ENCODE measurements at regions not wholly inside any gene's neighbourhood (a gene's known extent, or its start where the extent isn't known, plus 50 kb on each side); places are given as distances from the start of the nearest gene placed in this dataset.
"Not testable (repeated sequence)": the region's sequence is repeated elsewhere in the genome, so short reads cannot be mapped to it uniquely, and the experiment has no call there.

GRCh38 chr5:176044431-176044830 is 76.3 kb upstream of the THOC3 start:
- intact Hi-C loops (cut with DNase I, micrococcal nuclease); DNase-seq; ATAC-seq: not testable (repeated sequence)

DNA sequence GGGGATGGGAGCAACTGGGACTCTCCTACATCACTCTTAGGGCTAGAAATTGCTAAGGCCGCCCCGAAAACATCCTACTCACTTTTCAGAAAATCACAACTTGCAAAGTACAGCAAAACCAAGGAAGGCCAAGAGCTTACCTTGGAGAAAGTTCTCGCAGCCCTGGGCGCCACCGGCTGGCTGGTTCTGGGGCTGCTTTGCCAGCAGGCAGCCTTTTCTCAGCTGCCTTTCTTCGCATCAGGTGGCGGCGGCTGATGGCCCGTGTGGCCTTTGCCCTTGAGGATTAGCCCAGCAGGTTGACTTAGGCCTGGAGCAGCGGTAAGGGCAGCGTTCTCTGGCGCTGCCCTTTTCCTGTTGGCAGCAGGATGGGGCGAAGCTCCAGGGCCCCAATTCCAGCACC is 77.3 kb upstream of the THOC3 start:
- DNase-seq; intact Hi-C loops (cut with DNase I, micrococcal nuclease); ATAC-seq: not testable (repeated sequence)

- ATAC-seq; DNase-seq; intact Hi-C loops (cut with DNase I, micrococcal nuclease): not testable (repeated sequence)
Measured at GRCh38 chr5:176048671-176049070, 80.6 kb upstream of the THOC3 start.

DNA sequence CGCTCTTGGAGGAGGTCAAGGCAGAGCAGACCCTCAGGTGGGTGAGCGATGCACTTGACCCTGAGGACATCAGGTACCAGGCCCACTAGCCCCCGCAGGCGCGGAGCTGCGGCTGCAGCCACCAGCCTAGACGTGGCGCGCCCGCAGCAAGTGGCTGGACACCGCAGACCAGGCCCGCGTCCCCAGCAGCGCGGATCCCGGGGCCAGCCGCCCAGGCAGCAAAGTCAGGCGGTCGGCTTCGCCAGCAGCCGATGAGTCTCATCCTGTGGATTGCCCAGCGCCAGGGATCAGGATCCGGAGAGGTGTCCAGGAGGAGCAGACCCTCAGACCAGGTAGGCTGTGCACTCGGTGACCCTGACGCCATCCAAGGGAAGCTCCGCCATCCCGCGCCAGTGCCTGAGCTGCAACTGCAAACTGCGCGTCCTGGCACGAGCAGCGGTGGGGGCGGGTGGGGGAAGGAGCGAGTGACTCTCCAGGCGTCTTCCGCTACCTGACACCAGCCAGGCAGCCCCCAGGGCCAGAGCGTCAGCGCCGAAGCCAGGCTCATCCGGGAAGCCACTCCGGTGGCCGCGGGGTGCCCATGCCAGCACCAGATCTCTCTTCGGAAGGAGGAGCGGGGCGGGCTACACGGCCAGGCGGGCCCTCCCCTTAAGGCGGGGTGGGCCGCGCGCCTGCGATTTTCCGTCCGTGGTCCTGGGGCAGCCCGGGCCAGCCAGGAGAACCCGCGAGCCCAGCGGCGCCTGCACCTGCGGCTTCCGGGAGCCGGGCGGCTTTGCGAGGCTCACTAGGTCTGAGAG is 92.6 kb upstream of the THOC3 start:
- DNase-seq; intact Hi-C loops (cut with DNase I, micrococcal nuclease): not testable (repeated sequence)
- ATAC-seq = peak; percentile 54

- intact Hi-C loops (cut with DNase I, micrococcal nuclease); ATAC-seq; DNase-seq: not testable (repeated sequence)
Measured at GRCh38 chr5:176061269-176061622, 93.1 kb upstream of the THOC3 start.

DNA sequence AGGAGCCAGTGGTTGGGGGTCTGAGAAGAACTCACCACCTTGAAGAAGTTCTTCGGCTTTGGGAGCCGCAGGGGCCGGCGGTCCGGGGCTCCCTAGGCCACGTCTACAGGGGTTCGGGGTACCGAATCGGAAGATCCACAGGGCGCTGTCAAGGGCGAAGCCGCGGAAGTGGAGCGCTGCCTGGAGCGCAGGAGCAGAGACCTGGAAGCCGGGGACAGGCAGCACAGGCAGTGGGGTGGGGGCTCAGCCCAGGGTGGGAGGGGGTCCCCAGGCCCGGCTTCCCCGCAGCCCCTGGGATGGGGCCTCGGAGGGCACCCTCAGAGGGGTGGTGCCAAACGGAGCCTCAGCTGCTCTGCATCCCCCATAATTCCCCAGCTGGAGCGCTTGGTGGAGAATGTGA is 93.5 kb upstream of the THOC3 start:
- intact Hi-C loops (cut with DNase I, micrococcal nuclease); DNase-seq; ATAC-seq: not testable (repeated sequence)

GRCh38 chr5:176066262-176066945 is 98.3 kb upstream of the THOC3 start:
- ATAC-seq; intact Hi-C loops (cut with DNase I, micrococcal nuclease): not testable (repeated sequence)

DNA sequence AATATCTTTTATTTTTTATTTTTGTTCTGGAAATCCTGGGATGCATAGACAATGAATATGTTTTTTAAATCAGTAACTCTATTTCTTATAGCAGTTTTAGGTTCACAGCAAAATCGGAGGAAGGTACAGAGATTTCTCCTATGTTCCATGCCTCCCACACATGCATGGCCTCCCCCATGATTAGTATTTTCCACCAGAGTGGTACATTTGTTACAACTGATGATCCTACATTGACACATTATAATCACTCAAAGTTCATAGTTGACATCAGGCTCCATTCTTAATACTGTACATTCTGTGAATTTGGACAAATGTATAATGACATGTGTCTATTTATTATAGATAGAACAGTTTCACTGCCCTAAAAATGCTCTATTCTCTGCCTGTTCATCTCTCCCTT is 99.0 kb upstream of the THOC3 start:
- DNase-seq; ATAC-seq; intact Hi-C loops (cut with DNase I, micrococcal nuclease): not testable (repeated sequence)

More at GRCh38 chr5:176066262-176066945, 98.3 kb upstream of the THOC3 start:
- not testable (repeated sequence) for DNase-seq

DNA sequence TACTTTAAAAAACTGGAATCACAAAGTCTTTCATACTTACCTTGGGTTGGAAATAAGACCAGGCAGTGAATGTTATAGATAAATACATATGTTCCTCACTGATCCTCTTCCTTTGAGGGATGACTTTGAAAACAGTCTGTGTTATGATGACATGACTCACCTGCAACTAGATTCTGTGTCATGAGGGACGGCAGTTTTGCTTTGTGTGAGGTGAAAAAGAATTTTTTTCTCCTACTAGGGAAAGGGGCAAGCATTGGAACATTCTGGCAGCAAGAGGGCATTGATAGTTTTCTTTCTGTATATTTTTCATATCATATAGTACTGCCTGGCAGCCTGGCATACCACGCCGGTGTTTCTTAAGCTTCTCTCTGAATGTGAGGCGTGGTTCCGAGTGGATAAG is 99.8 kb upstream of the THOC3 start:
- DNase-seq; ATAC-seq; intact Hi-C loops (cut with DNase I, micrococcal nuclease): not testable (repeated sequence)

DNA sequence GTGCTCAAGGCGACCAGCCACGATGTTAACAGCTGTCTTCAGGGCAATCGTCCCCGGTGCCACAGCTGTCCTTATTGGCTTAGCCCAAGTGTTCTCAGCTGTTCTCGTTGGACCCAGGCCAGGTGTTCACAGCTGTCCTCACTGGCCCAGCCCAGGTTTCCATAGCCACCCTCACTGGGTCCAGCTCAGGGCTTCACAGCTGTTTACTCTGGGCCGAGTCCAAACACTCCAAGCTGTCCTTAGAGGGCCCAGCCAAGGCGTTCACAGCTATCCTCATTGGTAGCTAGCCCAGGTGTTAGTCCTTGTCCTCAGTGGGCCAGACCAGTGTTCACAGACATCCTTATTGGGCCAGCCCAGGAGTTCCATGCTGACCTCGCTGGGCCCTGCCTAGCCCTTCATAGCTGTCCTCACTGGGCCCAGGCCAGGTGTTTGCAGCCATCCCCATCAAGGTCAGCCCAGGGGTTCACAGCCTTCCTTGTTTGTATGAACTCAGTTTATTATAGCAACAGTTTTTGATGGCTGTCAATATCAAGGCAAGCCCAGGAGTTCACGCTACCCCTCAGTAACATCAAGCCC is 106.0 kb upstream of the THOC3 start:
- intact Hi-C loops (cut with DNase I, micrococcal nuclease) = not testable (repeated sequence)
- ATAC-seq = peak; percentile 34
- peak in 1 of 2 donors; percentile 10 for DNase-seq

DNA sequence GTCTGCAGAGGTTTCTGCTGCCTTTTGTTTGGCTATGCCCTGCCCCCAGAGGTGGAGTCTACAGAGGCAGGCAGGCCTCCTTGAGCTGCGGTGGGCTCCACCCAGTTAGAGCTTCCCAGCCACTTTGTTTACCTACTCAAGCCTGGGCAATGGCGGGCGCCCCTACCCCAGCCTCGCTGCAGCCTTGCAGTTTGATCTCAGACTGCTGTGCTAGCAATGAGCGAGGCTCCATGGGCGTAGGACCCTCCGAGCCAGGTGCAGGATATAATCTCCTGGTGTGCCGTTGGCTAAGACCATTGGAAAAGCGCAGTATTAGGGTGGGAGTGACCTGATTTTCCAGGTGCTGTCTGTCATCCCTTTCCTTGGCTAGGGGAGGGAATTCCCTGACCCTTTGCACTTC is 115.6 kb upstream of the THOC3 start:
- DNase-seq; ATAC-seq; intact Hi-C loops (cut with DNase I, micrococcal nuclease): not testable (repeated sequence)

- DNase-seq; intact Hi-C loops (cut with DNase I, micrococcal nuclease); ATAC-seq: not testable (repeated sequence)
Measured at GRCh38 chr5:176103083-176103482, 135.0 kb upstream of the THOC3 start.

DNA sequence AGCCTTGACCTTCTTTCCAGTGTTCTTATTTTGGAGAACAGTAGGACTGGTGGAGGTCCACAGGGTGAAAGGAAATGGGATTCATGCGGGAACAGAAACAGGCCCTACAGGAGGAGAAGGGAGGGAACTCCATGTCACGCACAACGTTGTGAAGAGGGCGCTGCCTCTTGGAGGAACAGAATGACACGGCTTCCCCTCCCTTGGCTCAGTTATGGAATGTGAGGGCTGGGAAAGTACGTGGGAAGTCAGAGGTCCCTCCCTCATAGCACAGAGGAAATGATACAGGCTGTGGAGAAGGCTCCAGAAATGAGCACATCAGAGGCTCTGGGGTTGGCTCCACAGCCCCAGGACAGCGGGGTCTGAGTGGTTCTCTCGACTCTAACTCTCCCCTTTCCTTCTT is 125.3 kb upstream of the SIMC1 start:
- ATAC-seq; intact Hi-C loops (cut with DNase I, micrococcal nuclease); DNase-seq: not testable (repeated sequence)

GRCh38 chr5:176113673-176114335 is 124.4 kb upstream of the SIMC1 start:
- ATAC-seq; DNase-seq; intact Hi-C loops (cut with DNase I, micrococcal nuclease): not testable (repeated sequence)

GRCh38 chr5:176114825-176115224 is 123.4 kb upstream of the SIMC1 start:
- intact Hi-C loops (cut with DNase I, micrococcal nuclease); DNase-seq; ATAC-seq: not testable (repeated sequence)

- DNase-seq; ATAC-seq; intact Hi-C loops (cut with DNase I, micrococcal nuclease): not testable (repeated sequence)
Measured at GRCh38 chr5:176117699-176118238, 120.5 kb upstream of the SIMC1 start.

DNA sequence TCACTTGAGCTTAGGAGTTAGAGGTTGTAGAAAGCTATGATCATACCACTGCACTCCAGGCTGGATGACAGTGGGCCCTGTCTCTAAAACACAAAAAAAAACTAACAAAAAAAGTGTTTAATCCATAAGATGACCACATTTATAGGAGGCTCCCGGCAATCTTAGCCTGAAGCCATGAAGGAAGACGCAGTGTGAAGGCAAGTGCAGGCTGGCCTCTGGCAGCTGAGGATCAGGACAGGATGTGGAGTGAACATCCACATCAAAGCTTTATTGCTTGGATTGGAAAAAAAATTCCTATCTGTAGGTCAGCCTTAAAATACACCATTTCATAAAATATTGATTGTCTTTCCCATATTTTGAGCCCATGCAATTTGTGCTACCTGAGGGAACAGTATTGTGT is 115.9 kb upstream of the SIMC1 start:
- intact Hi-C loops (cut with DNase I, micrococcal nuclease); DNase-seq; ATAC-seq: not testable (repeated sequence)

GRCh38 chr5:176124120-176124519 is 114.1 kb upstream of the SIMC1 start:
- DNase-seq; ATAC-seq; intact Hi-C loops (cut with DNase I, micrococcal nuclease): not testable (repeated sequence)

DNA sequence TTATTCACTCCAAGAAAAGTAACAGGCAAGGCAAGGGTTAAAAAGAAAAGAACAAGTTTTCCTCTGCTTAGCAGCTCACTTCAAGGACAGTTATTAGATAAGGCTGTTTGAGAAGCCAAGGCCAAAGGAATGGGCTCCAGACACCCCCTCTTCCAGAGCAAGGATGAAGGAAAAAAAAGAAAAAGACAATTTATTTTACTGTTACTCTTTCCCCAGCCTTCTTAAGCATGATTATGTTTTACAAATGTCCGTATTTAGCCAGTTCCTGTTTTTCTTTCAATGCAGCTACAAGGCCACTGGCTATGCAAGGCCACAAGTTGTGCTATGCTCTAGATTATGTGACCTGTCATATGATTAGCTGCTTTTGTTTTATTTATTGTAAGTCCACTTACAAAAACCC is 106.5 kb upstream of the SIMC1 start:
- no peak for ATAC-seq
- DNase-seq = no peak
- intact Hi-C loops (cut with DNase I, micrococcal nuclease) = no loop called here

All from left colon (tissue), 2 donors.